Rectal smooth muscle tissue (tissue), 1 donor: ENCODE measurements at regions not wholly inside any gene's neighbourhood (a gene's known extent, or its start where the extent isn't known, plus 50 kb on each side); places are given as distances from the start of the nearest gene placed in this dataset.

ENCODE experiments used
- H3K27ac ChIP-seq: one replicate; pipeline ENCODE4 v1.7.0; 2013; ENCODE audit warnings: low read depth, low read length, inconsistent platforms
- H3K27me3 ChIP-seq: one replicate; pipeline ENCODE4 v1.7.0; 2013; ENCODE audit warnings: low read length; ENCODE audit not compliant: control insufficient read depth, insufficient read depth
- H3K36me3 ChIP-seq: one replicate; pipeline ENCODE4 v1.7.0; 2013; ENCODE audit warnings: low read length; ENCODE audit not compliant: control insufficient read depth, insufficient read depth
- H3K4me1 ChIP-seq: one replicate; pipeline ENCODE4 v1.7.0; 2013; ENCODE audit warnings: low read length; ENCODE audit not compliant: control insufficient read depth, insufficient read depth
- H3K4me3 ChIP-seq: one replicate; pipeline ENCODE4 v1.7.0; 2013; ENCODE audit warnings: low read length
- H3K9ac ChIP-seq: one replicate; pipeline ENCODE4 v1.7.0; 2013; ENCODE audit warnings: low read length

GRCh38 chr12:34398366-34398705 lies 376.0 kb downstream of the ALG10 start:
- H3K27ac ChIP-seq = no peak overlapping the region
- H3K4me1 ChIP-seq = no peaks in the 10 kb centered on the region
- H3K9ac ChIP-seq = no peak overlapping the region
- H3K27me3 ChIP-seq = no peaks in the 10 kb centered on the region
- H3K36me3 ChIP-seq = no peaks in the 10 kb centered on the region
- H3K4me3 ChIP-seq = no peak overlapping the region

GRCh38 chr12:34398706-34399630 lies 376.7 kb downstream of the ALG10 start:
- Histone ChIP-seq H3K27me3 (no peaks in the 10 kb centered on the region), H3K4me1 (no peaks in the 10 kb centered on the region), H3K36me3 (no peaks in the 10 kb centered on the region), H3K4me3 (no peak overlapping the region), H3K27ac (no peak overlapping the region), H3K9ac (no peak overlapping the region)

- H3K27me3 ChIP-seq = no peaks in the 10 kb centered on the region
- H3K36me3 ChIP-seq = no peaks in the 10 kb centered on the region
- H3K4me3 ChIP-seq = no peak overlapping the region
- no peaks in the 10 kb centered on the region for H3K4me1 ChIP-seq
- H3K27ac ChIP-seq = no peak overlapping the region
- H3K9ac ChIP-seq = no peak overlapping the region
Observed at GRCh38 chr12:34399631-34400410, 377.5 kb downstream of the ALG10 start.

GRCh38 chr12:34400411-34400881 lies 378.1 kb downstream of the ALG10 start:
- Histone ChIP-seq H3K4me3 (no peak overlapping the region), H3K27me3 (no peaks in the 10 kb centered on the region), H3K4me1 (no peaks in the 10 kb centered on the region)

GRCh38 chr12:34400986-34401658 lies 378.8 kb downstream of the ALG10 start:
- H3K36me3 ChIP-seq = no peaks in the 10 kb centered on the region

More at GRCh38 chr12:34400411-34400881, 378.1 kb downstream of the ALG10 start:
- H3K27ac ChIP-seq = no peak overlapping the region
- no peaks in the 10 kb centered on the region for H3K36me3 ChIP-seq
- no peak overlapping the region for H3K9ac ChIP-seq

GRCh38 chr12:34401659-34402227 lies 379.4 kb downstream of the ALG10 start:
- no peak overlapping the region for H3K4me3 ChIP-seq
- no peaks in the 10 kb centered on the region for H3K27me3 ChIP-seq
- no peak overlapping the region for H3K9ac ChIP-seq
- no peak overlapping the region for H3K27ac ChIP-seq
- no peaks in the 10 kb centered on the region for H3K4me1 ChIP-seq
- H3K36me3 ChIP-seq = no peaks in the 10 kb centered on the region

More at GRCh38 chr12:34400986-34401658, 378.8 kb downstream of the ALG10 start:
- no peaks in the 10 kb centered on the region for H3K4me1 ChIP-seq
- no peak overlapping the region for H3K27ac ChIP-seq
- H3K9ac ChIP-seq = no peak overlapping the region
- H3K4me3 ChIP-seq = no peak overlapping the region
- H3K27me3 ChIP-seq = no peaks in the 10 kb centered on the region

GRCh38 chr12:34402228-34402898 lies 380.1 kb downstream of the ALG10 start:
- H3K4me1 ChIP-seq = no peaks in the 10 kb centered on the region
- no peak overlapping the region for H3K9ac ChIP-seq
- H3K4me3 ChIP-seq = no peak overlapping the region
- H3K27ac ChIP-seq = no peak overlapping the region
- H3K36me3 ChIP-seq = no peaks in the 10 kb centered on the region
- no peaks in the 10 kb centered on the region for H3K27me3 ChIP-seq

GRCh38 chr12:34402899-34403705 lies 380.8 kb downstream of the ALG10 start:
- no peak overlapping the region for H3K9ac ChIP-seq
- no peaks in the 10 kb centered on the region for H3K4me1 ChIP-seq
- H3K4me3 ChIP-seq = no peak overlapping the region
- H3K36me3 ChIP-seq = no peaks in the 10 kb centered on the region
- H3K27ac ChIP-seq = no peak overlapping the region
- no peaks in the 10 kb centered on the region for H3K27me3 ChIP-seq

- H3K4me1 ChIP-seq = no peaks in the 10 kb centered on the region
- no peak overlapping the region for H3K4me3 ChIP-seq
- H3K9ac ChIP-seq = no peak overlapping the region
- H3K27ac ChIP-seq = no peak overlapping the region
- H3K27me3 ChIP-seq = no peaks in the 10 kb centered on the region
- H3K36me3 ChIP-seq = no peaks in the 10 kb centered on the region
Observed at GRCh38 chr12:34403706-34404376, 381.5 kb downstream of the ALG10 start.

- no peak overlapping the region for H3K4me3 ChIP-seq
- no peaks in the 10 kb centered on the region for H3K36me3 ChIP-seq
- no peaks in the 10 kb centered on the region for H3K27me3 ChIP-seq
- H3K4me1 ChIP-seq = no peaks in the 10 kb centered on the region
- no peak overlapping the region for H3K9ac ChIP-seq
- no peak overlapping the region for H3K27ac ChIP-seq
Observed at GRCh38 chr12:34404377-34405285, 382.3 kb downstream of the ALG10 start.
